ENCODE measurements at regions not wholly inside any gene's neighbourhood (a gene's known extent, or its start where the extent isn't known, plus 50 kb on each side); places are given as distances from the start of the nearest gene placed in this dataset.

- no peak for TF ChIP-seq CTCF (conservative IDR thresholded peaks at IDR 0.05; ENCODE audit: low read depth in 2 of 2)
- no peak for TF ChIP-seq STAT1 (IDR thresholded peaks at IDR 0.05; ENCODE audit: unreplicated experiment)
Measured at GRCh38 chr13:23514076-23514475, 56.1 kb upstream of the TNFRSF19 start (continued).

GRCh38 chr13:23515116-23515515, 55.1 kb upstream of the TNFRSF19 start:
- H2AFZ ChIP-seq, result no peak overlapping the region
- no peak for ATAC-seq
- H3K4me3 ChIP-seq, result no peak overlapping the region
- no peaks in the 10 kb centered on the region for H3K36me3 Mint-ChIP-seq (ENCODE audit: low read depth)
- no peak overlapping the region for H3K27ac ChIP-seq (ENCODE audit: low read depth)
- H4K20me1 ChIP-seq (replicated peaks; ENCODE audit: insufficient read depth), result no peaks in the 10 kb centered on the region
- no peaks in the 10 kb centered on the region for H3F3A ChIP-seq (replicated peaks; ENCODE audit: low read depth)
- H3K36me3 ChIP-seq (ENCODE audit: insufficient read depth), result no peaks in the 10 kb centered on the region
- no peaks in the 10 kb centered on the region for H3K9me3 Mint-ChIP-seq
- no peak overlapping the region for H3K27ac Mint-ChIP-seq
- H3K4me1 Mint-ChIP-seq, result peaks cover 13% of the 10 kb centered on the region
- no peaks in the 10 kb centered on the region for H3K27me3 ChIP-seq (ENCODE audit: insufficient read depth)
- H3K4me1 ChIP-seq (ENCODE audit: insufficient read depth), result no peaks in the 10 kb centered on the region; the same call in 1 of the 2 replicates
- no peaks in the 10 kb centered on the region for H3K9me2 ChIP-seq (ENCODE audit: insufficient read depth)
- peaks cover 2% of the 10 kb centered on the region for H3K27me3 Mint-ChIP-seq (ENCODE audit: insufficient read depth, low read depth, poor library complexity)
- H3K79me2 ChIP-seq (replicated peaks; ENCODE audit: insufficient read depth), result no peaks in the 10 kb centered on the region
- no peak overlapping the region for H3K4me3 Mint-ChIP-seq
- H3K4me2 ChIP-seq, result no peak overlapping the region
- no peak for DNase-seq (ENCODE audit: low spot score)
- no peak for TF ChIP-seq NANOG (IDR thresholded peaks at IDR 0.05; ENCODE audit: borderline replicate concordance)
- no peak for TF ChIP-seq ZNF462 (CRISPR knock-in tag; IDR thresholded peaks at IDR 0.05)
- no peak for TF ChIP-seq JUNB (IDR thresholded peaks at IDR 0.05; ENCODE audit: unreplicated experiment)
- TF ChIP-seq EZH2 (IDR thresholded peaks at IDR 0.05; ENCODE audit: low read depth, unreplicated experiment), result no peak
- TF ChIP-seq ZNF114 (CRISPR knock-in tag; IDR thresholded peaks at IDR 0.05), result no peak
- TF ChIP-seq REST (IDR thresholded peaks at IDR 0.05; ENCODE audit: unreplicated experiment), result no peak
- TF ChIP-seq POLR2AphosphoS5 (IDR thresholded peaks at IDR 0.05; ENCODE audit: low read depth), result no peak
- TF ChIP-seq STAT1 (IDR thresholded peaks at IDR 0.05; ENCODE audit: unreplicated experiment), result no peak
- no peak for TF ChIP-seq ZNF331 (CRISPR knock-in tag; IDR thresholded peaks at IDR 0.05; ENCODE audit: low read depth)
- TF ChIP-seq EZH2phosphoT487 (IDR thresholded peaks at IDR 0.05; ENCODE audit: unreplicated experiment), result no peak
- no peak for TF ChIP-seq CREB1 (CRISPR knock-in tag; IDR thresholded peaks at IDR 0.05; ENCODE audit: low read depth)
- no peak for TF ChIP-seq ETS1 (IDR thresholded peaks at IDR 0.05)

Data from GM23338 (cell line).